ENCODE measurements at regions not wholly inside any gene's neighbourhood (a gene's known extent, or its start where the extent isn't known, plus 50 kb on each side); places are given as distances from the start of the nearest gene placed in this dataset.

DNA sequence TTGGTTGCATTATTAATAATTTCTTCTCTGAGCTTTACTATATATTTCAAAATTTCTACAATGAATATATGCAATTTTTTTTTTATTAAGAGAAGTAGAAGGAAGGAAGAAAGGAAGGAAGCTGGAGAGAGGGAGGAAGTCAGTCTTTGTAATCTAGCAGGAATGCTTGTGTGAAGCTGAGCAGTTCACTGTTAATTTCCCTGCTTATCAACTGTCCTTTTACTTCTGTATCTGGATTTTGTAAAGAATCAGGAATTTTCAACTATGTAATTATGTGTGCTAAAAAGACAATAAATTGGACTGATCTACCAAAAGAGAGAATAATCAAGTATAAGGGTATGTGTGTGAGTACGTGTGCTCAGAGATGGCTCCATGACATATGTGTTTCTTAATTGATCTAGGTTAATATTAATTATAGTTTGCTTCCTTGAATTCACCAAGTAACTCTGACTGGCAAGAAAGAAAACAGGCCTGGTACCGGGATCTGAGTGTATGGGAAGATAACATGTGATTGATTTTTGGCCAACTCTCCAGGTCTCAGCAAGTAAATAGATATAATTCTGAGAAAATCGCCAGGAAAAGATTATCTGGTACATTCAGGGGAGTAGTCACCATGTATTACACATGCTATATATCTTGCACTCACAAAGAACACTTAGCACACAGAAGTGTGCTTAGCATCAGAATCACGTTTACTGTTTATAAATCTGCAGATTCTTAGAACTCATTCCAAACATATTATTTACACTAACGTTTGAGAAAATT is 1758.8 kb upstream of the WWC1 start:
- TF ChIP-seq, protein P1, sequence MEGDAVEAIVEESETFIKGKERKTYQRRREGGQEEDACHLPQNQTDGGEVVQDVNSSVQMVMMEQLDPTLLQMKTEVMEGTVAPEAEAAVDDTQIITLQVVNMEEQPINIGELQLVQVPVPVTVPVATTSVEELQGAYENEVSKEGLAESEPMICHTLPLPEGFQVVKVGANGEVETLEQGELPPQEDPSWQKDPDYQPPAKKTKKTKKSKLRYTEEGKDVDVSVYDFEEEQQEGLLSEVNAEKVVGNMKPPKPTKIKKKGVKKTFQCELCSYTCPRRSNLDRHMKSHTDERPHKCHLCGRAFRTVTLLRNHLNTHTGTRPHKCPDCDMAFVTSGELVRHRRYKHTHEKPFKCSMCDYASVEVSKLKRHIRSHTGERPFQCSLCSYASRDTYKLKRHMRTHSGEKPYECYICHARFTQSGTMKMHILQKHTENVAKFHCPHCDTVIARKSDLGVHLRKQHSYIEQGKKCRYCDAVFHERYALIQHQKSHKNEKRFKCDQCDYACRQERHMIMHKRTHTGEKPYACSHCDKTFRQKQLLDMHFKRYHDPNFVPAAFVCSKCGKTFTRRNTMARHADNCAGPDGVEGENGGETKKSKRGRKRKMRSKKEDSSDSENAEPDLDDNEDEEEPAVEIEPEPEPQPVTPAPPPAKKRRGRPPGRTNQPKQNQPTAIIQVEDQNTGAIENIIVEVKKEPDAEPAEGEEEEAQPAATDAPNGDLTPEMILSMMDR (IDR thresholded peaks at IDR 0.05; ENCODE audit: low read depth, low read length, missing control alignments) = no peak
- no peak overlapping the region for H3K4me3 ChIP-seq (ENCODE audit: low read depth, low read length)
- in situ Hi-C loops (cut with HindIII; ENCODE audit: low sequenced_read_pairs) = no loop called here
- DNase-seq (ENCODE audit: low read depth) = no peak

DNA sequence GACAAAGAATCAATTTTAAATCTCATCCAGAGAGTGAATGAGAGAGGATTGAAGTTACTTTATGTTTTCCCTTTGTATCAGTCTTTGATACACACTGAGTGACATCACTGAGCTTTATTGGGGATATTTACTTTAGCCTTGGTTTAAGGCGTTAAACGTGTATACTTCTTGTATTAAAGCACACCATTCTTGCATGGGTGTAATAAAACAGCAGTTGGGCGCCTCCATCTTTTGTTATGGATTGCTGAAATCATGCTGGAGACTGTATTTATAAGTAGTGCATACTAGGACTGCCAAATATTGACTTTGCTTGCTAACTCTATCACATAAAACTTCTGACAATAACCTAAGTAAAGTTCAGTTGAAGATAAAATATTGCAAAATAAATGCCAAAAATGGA is 1755.8 kb upstream of the WWC1 start:
- in situ Hi-C loops (cut with HindIII; ENCODE audit: low sequenced_read_pairs) = no loop called here
- H3K4me3 ChIP-seq (ENCODE audit: low read depth, low read length) = no peak overlapping the region
- no peak for DNase-seq (ENCODE audit: low read depth)
- TF ChIP-seq, protein P1 (IDR thresholded peaks at IDR 0.05; ENCODE audit: low read depth, low read length, missing control alignments) = no peak

DNA sequence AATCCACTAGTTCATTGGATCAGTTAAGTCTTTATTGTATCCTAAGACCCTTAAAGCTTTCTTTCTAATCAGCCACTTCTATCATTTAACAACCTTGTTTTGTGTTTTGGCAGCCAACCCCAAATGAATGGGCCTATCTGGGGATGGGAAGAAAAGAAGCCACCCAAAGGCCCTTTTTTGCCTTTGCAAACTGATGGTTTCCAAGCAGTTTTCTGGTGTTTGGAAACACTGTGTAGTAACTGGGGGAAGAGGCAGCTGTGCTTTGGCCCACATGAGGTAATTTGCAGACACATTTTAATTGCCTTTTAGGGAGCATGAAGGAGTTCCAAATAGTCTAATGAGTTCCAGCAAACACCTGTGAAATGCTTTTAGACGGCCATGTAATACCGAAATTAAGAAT is 1751.3 kb upstream of the WWC1 start:
- H3K4me3 ChIP-seq (ENCODE audit: low read depth, low read length) = no peak overlapping the region
- in situ Hi-C loops (cut with HindIII; ENCODE audit: low sequenced_read_pairs) = no loop called here

DNA sequence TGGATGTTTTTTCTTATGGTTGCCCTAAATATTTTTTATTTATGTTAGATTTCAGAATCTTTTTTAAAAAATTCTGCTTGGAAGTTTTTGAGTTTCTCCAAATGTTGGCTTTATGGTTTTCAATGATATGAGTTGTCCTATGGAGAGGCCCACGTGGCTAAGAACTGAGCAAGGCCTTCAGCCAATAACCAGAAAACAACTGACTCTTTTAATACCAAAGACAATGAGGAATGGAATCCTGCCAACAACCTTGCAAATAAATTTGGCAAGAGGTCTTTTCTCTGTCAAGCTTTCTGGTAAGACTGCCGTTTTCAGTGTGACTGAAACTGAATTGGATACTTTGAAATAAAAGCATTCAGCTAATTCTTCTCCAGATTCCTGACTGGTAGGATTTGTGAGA is 1740.1 kb upstream of the WWC1 start:
- in situ Hi-C loops (cut with HindIII; ENCODE audit: low sequenced_read_pairs) = no loop called here
- TF ChIP-seq, protein P1 (IDR thresholded peaks at IDR 0.05; ENCODE audit: low read depth, low read length, missing control alignments) = no peak
- peak; percentile 36 for DNase-seq (ENCODE audit: low read depth)
- no peak overlapping the region for H3K4me3 ChIP-seq (ENCODE audit: low read depth, low read length)

More for the DNA sequence above, 1751.3 kb upstream of the WWC1 start:
- DNase-seq (ENCODE audit: low read depth) = no peak
- TF ChIP-seq, protein P1 (IDR thresholded peaks at IDR 0.05; ENCODE audit: low read depth, low read length, missing control alignments) = no peak

DNA sequence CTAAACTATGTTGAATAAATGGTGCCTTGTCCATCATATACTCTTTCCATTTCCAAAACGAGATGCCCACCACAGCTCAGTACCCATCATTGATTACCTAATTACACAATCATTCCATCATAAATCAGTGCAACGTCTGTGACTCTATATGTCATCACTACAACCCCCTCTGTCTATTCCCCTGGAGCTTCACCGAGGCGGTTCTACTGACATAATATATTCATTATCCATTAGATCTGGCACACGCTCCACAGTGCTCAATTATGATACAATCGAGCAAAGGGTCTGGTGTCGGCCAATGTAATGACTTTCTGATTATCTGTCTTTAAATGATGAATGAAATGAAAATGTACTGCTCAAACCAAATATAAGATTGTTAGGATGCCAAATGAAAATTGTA is 1737.7 kb upstream of the WWC1 start:
- no peak overlapping the region for H3K4me3 ChIP-seq (ENCODE audit: low read depth, low read length)
- TF ChIP-seq, protein P1 (IDR thresholded peaks at IDR 0.05; ENCODE audit: low read depth, low read length, missing control alignments) = no peak
- in situ Hi-C loops (cut with HindIII; ENCODE audit: low sequenced_read_pairs) = no loop called here
- DNase-seq (ENCODE audit: low read depth) = no peak

DNA sequence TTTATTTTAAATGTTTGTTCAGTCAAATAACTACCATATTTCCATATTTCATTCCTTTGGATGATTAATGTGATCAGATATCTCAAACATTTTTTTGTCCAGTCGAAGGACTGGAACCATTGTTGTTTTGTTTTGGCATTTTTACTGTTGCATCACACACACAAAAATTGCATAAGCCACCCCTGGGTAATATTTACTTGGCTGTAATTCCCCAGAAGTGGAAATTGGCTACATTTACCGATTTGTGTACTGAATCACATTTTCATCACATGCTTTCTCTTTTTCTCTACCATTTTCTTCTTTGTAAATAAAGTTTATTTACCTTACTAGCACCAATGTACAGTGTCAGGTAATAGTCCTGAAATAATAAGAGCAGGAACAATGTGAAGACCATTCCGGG is 1729.7 kb upstream of the WWC1 start:
- TF ChIP-seq, protein P1 (IDR thresholded peaks at IDR 0.05; ENCODE audit: low read depth, low read length, missing control alignments) = no peak
- no peak for DNase-seq (ENCODE audit: low read depth)
- H3K4me3 ChIP-seq (ENCODE audit: low read depth, low read length) = no peak overlapping the region
- in situ Hi-C loops (cut with HindIII; ENCODE audit: low sequenced_read_pairs) = no loop called here

Data from astrocyte of the cerebellum (primary cell).